NCI-H1417 (cell line): ENCODE measurements at regions not wholly inside any gene's neighbourhood (a gene's known extent, or its start where the extent isn't known, plus 50 kb on each side); places are given as distances from the start of the nearest gene placed in this dataset.

Experiments
- DNase-seq, 3 experiments: peaks; one replicate each; lab custom pipeline; 2025; lab: John Stamatoyannopoulos, UW

DNA sequence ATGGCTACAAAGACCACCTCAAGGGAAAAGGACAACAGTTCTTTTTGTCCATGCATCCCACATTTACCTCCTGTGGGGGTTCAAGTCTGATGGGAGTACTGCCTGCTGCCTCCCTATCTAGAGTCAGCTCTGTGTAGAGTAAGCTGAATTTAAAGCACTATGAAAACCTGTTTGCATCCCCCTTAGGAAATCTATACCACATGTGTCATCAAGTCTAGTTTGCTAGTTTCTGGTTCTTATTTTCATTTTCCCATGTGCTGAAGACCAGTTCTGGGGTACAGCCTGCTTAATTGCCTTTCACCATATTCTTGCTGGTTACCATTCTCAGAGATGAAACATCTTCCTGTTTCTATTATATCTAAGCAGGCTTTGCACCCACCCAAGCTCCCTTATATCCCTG, 470.3 kb downstream of the MBD2 start:
- no peak for DNase-seq

DNA sequence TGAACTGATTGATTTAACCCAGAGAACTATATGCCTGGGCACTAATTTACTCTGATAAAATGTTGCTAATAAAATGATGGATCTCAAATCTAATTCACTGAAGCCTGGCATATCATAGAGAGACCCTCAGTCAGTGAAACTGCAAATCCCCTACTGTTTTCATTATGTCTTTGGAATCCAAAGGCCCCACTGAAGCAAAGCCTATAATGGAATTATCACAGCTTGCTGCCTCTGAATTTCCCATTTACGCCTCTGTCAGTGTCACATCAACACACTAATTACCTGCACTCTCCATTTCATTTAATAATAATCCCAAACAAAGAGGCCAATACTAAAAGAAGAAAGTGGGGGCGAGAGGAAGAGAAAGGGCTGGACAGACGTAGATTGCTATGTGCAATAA, 470.9 kb downstream of the MBD2 start:
- peak in 2 of 3 experiments; percentile 76 to 96 for DNase-seq

DNA sequence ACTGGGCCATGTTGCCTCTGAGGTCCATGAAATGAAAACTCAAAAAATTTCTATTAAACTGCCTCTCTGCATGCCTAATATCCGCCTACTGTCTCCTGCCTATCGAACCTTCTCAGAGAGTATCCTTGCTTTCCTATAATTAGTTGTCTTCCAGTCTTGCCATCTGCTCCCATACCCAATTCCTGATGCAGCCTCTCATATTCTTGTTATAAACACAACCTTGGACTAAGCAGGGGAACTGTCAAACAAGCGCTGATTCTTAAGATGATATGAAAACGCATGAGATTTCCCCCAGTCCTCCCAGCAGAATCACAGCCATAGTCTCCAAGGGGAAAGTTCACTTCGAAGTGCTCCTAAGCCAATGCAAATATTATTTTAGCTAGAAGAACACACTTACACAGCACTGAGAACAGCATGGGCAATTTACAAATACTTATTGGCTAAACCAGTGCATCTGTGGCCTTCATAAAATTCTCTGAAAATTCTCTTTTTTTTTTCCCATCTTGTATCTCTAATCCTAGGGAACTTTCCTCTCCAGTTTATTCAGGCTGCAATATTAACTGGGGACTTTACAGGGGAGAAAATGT, 471.6 kb downstream of the MBD2 start:
- peak in 2 of 3 experiments; percentile 33 to 67 for DNase-seq

DNA sequence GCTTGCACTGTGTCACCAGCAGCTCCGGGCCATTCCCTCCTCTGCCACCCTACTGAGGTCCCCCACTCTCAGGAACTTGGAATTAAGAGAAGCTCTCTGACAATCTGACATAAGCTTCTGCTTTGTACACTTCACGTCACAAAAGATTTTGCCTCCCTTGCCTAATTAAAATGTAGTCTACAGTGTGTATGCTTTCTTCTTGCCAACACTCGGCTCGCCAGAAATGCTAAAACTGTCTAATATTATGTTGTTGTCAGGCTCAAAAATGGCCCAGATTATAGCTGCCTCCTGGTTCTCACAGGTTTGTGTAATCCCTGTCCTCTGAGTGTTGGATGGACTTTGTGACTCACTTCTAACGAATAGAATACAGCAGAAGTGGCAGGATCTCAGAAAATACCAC, 474.7 kb downstream of the MBD2 start:
- no peak for DNase-seq

DNA sequence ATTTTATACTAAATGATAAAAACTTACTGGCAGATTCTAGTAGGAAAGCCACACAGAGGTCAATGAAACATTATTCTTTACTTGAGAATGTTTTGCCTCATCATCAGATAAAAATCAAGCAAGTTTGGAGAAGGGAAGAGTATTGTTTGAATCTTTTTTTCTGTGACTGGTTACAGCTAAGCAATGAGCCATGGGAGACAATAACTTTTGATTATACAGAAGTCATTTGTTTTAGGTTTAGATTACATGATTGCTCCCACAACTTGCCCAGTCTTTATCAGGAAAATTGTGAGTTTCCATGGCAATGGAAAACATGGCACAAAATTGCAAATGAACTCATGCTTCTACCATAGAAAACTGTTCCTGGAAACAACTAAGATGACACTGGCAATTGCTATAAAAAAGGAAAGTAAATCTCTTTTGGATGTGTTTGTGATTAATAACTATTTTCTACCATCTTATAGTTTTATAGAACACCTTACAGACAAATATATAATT, 476.8 kb downstream of the MBD2 start:
- peak in 1 of 3 experiments; percentile 30 for DNase-seq

DNA sequence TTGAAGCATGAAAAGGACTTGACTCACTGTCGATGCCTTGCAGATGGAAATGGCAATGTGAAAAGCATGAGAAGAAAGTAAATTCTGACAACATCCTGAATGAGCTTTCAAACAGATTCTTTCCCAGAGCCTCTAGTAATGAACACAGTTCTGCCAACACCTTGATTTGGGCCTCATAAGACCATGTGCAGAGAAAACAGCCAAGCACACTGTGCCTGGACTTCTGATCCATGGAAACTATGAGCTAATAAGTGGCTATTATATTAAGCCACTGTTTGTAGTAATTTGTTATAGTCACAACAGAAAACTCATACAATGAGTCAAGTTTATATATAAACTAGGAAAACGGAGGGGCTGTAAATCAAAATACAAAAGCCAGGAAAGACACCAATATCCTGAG, 477.3 kb downstream of the MBD2 start:
- DNase-seq = peak in 2 of 3 experiments; percentile 13 to 37

DNA sequence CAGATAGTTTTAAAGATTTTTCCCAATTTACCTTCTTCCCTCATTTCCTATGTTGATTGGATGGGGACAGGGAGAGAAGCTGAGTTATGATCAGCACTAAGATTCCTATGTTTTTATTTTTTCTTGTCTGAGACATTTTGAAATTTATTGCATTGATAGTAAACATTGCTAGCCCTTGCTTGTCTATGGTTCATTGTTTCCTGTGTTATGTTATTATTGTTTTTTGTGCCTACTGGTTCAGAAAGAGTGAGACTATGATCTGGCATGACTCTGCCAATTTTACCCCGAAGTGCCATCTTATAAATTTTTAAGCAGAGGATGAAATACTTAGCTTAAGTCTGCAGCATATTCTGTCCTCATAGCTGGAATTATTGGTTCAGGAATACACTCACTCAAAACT, 478.5 kb downstream of the MBD2 start:
- DNase-seq = no peak

DNA sequence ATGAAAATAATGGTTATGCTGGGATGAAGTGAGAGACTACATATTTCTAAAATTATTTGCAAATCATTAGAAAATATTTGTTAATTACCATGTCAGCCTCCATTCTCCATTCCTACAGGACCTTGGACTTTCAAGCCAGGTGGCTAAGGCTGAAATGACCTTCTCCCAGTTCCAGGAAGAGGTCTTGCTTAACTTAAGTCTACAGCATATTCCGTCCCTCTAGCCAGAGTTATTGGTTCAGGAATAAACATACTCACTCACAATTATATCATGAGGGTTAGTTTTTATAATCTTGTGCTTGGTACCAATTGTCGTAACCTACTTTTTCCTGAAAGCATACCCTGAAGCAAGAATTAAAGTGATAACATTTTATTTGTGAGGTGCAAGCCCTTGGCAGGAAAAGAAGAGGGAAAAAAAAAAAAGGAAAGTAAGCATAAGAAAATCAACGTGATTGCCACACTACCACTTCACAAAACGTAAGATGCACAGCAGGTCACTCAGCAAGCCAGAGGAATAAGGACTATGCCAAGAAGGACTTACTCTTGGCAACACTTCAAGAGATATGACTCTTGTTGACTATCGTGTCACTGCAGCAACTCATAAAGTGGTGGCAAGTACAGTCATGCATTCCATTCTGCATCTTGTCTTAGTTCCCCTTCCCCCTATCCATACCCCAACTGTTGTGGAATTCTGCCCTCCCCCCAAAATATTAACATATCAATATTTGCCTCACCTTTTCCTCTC, 479.1 kb downstream of the MBD2 start:
- DNase-seq = no peak

DNA sequence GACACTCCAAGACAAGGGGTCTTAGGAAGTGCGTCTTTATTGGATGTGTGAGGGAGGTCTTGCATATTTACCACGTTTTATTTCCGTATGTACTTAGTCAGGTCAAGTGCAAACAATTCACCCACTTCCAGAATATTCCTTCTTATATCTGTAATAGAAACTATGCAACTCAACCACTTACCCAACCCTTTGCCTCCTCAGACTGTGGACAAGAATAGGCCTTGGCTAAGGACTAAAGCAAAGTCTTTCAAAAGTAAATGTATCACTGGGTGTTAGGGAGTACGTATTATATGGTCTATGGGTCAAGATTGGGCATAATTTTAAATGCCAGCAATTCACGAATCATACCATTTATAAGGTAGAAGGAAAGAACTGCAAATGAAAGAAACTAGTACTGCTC, 484.8 kb downstream of the MBD2 start:
- DNase-seq = no peak

DNA sequence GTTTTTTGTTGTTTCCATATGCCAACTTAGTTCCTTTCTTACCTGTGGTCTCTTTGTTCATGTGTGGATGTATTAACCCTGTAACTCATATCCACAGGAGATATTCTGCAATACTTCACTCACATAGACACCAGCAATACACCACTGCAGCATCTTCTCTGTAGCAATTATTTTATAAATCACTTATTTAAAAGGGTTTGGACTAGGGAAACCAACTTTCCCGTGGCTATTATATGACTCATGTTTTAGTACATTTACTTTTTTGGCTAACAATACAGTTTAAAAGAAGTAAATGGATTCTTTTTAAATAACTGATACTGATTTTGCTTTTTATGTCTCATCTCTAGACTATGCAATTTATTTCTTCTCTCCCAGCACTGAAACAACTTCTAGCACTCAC, 488.9 kb downstream of the MBD2 start:
- no peak for DNase-seq

DNA sequence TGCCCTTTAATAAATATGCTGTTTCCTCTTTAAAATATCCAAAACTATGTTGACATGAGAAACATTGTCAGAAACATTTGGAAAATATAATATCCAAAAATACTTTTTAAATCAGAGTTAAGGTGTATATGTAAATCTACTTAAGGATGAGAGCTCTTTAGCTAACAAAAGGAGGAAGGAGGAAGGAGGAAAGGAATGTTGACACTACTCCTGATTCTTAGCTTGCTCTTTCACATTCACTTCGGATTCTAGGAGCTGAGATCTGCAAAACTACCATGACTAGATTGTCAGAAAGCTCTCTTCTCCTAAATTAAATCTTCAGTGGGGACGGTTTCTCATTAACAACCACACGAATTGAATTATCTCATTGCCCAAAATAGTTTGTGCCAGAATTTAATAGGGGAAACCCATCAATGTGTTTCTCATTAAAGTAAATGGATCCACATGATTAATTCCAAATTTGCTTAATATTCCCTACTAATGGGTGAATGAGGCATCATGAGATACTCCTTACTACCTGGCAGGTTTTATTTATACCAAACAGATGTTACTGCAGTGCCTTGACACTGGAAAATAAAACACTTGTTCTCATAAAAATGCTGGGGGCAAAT, 509.1 kb downstream of the MBD2 start:
- no peak for DNase-seq

DNA sequence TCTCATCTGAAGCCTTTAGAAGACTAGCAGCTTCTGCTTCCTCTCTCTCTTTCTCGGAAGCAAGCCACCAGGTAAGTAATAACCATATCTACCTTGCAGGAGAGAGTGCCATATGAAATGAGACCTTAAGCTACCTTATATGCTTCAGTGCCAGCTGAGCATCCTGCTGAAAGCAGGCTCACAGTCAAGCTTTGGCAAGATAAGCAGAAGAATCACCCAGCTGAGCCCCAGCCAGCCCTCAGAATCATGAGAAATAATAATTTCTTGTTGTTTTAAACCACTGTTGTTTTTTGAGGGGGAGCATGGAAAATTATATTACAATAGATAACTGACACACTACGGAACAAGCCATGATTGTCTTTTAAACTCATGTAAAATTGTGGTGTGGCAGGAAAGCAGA, 514.4 kb downstream of the MBD2 start:
- DNase-seq = no peak

DNA sequence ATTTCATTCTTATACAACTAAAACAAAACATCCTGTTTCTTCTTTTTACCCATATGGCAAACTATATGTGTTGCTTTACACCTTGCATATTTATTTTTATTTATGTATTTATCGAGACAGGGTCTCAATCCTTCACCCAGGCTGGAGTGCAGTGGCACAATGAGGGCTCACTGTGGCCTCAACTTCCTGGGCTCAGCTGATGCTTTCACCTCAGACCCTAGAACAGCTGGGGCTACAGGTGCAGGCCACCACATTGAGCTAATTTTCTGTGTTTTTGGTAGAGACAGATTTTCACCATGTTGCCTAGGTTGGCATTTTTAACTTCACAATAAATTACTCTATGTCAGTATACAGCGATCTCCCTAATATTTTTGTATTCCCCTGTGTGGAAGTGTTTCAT, 522.0 kb downstream of the MBD2 start:
- no peak for DNase-seq

DNA sequence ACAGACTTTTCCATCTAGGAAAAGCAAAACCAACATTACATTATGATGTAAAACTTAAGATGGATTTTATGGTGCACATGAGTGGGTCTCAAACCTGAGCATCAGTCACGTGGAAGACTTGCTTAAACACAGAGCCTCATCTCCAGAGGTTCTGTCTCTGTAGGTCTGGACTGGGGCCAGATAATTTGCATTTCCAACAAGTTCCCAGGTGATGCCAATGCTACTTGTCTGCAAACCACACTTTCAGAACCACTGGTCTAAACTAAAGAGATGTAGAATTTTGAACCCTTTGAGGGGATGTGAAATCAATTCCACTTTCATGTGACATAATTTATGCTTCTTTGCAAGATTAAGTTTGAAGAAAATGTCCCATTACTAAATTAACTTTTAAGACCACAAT, 522.8 kb downstream of the MBD2 start:
- DNase-seq = peak in 2 of 3 experiments; percentile 50 to 85

DNA sequence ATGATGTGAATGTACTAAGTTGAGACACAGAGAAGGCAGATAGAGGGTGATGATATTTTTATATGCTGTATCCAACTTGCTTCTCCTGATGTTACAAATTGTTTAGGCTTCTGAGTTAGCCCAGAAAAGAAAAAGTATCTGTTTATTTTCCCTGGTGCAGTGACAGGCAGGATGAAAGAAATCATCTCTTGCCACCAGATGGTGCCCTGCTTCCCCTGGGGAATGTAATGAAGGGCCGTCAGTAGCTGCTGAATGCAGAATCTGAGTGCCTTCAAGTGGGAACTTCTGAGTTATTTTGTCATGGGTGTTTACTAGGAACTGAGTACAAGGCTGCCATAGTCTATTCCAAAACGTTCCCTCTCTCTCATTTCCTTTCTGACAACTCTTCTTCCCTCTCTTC, 525.6 kb downstream of the MBD2 start:
- DNase-seq = peak; percentile 46 to 88 (median 69)

DNA sequence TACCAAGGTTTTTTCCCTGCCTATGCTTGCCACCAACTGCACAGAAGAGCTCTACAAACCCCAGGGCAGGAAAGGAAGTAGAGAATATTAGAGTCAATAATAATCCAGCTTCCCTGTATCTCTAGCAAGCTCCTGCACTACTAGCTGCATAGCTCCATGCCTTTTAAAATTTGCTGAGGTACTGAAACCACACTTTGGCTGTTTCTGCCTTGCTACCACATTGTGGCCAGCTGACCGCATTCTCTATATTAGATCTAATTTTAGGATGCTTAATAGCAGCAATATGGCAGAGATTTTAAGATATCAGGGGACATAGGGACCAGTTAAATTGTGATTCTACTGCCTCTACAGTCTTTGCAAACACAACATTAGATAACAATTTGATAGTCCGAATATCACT, 534.6 kb downstream of the MBD2 start:
- no peak for DNase-seq

DNA sequence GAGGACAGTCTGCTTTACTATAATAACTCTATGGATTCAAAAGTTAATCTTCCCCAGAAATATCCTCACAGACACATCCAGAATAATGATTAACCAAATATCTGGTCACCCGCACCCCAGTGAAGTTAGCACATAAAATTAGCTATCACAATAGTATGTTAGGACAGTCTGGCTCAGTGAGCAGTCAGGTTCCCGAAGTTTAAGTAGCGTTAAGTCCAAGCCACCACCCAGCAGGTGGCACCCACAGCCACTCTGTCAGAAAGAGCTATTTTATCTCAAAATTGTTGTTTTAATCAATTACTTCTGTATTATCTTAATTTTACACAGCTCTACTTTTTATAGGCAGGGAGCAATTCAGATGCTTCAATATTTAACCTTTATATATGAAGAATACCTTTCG, 537.5 kb downstream of the MBD2 start:
- no peak for DNase-seq

DNA sequence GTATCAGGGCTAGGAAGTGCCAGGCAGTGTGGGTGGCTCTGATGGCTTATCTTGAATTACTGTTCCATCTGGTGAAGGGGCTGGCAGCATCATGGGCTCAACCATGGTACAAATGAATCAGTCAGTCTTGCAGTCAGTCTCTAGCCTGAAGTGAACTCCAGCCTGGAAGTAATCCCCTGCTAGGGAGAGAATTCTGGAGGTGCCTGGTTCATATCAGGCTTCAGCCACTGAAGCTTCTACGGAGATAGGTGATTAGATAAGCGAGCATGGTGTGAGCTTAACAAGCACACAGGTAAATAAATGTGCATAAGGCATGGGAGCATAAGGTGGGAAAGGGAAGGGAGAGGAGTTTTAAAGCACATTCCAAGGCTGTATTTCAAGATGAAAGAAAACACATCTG, 541.7 kb downstream of the MBD2 start:
- no peak for DNase-seq

DNA sequence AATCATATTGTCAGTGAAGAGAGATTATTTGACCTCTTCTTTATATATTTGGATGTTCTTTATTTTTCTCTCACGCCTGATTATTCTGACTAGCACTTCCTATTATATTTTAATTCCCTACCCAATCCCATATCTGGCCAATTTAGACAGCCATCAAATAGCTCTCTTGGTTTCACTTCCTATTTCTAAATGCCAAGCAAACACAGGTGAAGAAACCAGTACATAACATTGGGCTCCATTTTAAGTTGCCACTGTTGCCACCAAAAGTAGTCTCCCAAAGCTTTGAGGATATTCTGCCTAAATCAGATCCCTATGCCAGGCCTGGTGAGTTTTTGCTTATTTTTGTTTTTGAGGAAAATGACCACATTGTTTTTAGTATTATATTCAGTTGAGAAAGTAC, 547.0 kb downstream of the MBD2 start:
- no peak for DNase-seq

DNA sequence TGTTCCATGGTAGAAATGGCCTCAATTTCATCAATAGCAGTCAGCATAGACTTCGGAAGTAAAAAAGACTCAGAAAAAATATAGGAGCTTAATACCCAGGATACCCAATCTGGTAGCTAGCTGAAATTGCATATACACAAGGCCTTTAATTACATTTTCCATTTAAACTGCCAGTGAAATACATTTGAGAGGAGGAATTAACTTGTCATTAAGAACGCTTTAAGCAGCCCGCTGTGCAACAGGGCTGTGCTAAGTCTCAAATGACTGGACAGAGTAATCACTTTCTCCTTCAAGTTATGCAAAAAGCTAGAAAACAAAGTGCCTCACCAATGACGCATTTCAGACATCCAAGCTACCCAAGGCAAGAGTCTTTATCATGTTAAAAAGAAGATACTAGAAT, 558.8 kb downstream of the MBD2 start:
- DNase-seq = peak in 2 of 3 experiments; percentile 10 to 49

DNA sequence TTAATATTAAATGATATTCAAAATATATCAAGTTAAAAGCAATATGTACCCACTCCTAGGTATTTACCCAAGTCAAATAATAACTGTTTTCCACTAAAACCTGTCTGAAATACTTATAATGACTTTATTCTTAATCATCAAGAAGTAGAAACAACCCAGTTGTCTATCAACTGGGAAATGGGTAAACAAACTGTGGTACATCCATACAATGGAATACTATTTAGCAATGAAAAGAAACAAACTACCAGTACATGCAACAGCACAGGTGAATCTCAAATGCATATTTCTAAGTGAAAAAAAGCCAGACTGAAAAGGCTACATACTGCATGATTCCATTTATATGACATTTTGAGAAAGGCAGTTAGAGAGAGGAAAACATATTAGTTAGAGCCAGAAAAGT, 559.9 kb downstream of the MBD2 start:
- DNase-seq = no peak

DNA sequence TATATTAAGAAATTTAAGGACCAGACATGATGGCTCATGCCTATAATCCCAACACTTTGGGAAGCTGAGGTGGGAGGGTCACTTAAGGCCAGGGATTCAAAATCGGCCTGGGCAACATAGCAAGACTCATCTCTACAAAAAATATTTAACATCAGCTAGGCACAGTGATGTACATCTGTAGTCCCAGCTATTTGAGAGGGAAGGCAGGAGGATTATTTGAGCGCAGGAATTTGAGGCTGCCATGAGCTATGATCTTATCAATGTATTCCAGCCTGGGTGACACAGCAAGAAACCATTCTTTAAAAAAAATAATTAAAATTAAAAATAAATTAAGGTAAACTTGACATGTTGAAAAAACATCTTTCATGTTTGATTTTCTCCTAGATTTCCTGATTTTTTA, 564.2 kb downstream of the MBD2 start:
- DNase-seq = no peak

DNA sequence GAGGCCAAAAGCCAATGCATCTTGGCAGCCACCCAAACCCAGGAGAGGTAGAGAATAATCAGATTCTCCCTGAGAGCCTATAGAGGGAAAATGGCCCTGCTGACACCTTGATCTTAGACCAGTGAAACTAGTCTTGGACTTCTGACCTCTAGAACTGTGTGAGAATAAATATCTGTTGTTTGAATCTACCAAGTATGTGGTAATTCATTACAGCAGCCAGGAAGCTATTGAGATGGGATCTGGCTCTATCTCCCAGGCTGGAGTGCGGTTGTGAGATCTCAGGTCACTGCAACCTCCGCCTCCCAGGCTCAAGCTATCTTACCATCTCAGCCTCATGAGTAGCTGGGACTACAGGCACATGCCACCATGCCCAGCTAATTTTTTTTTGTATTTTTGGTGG, 567.2 kb downstream of the MBD2 start:
- DNase-seq = no peak
